Urothelium cell line (cell line): ENCODE measurements at regions not wholly inside any gene's neighbourhood (a gene's known extent, or its start where the extent isn't known, plus 50 kb on each side); places are given as distances from the start of the nearest gene placed in this dataset.

Experiments used
- DNase-seq: peaks from one replicate; pipeline ENCODE4 v3.0.0; 2011; ENCODE audit warnings: low spot score, mixed read lengths
- FAIRE-seq: peaks from 2 replicates; lab custom pipeline; 2011; peaks lifted over from hg19 to GRCh38; lab: Jason Lieb, UNC

- FAIRE-seq (no peak), DNase-seq (no peak)
Measured at GRCh38 chr3:55244247-55244646, 242.9 kb downstream of the WNT5A start.

GRCh38 chr3:55243678-55244077 lies 243.4 kb downstream of the WNT5A start:
- DNase-seq (no peak), FAIRE-seq (no peak)

- FAIRE-seq = no peak
- DNase-seq = no peak
Measured at GRCh38 chr3:55242921-55243320, 244.2 kb downstream of the WNT5A start.

GRCh38 chr3:55241098-55241497 lies 246.0 kb downstream of the WNT5A start:
- no peak for DNase-seq
- FAIRE-seq = no peak

DNA sequence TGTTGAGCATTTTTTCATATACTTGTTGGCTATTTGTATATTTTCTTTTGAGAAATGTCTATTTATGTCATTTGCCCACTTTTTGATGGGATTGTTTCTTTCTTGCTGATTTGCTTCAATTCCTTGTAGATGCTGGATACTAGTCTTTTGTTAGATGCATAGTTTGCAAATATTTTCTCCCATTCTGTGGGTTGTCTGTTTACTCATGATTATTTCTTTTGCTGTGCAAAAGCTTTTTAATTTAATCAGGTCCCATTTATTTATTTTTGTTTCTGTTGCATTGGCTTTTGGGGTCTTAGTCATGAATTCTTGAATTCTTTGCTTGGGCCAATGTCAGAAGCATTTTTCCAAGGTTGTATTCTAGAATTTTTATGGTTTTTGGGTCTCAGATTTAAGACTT lies 251.7 kb downstream of the WNT5A start:
- DNase-seq = no peak
- no peak for FAIRE-seq

- FAIRE-seq = no peak
- no peak for DNase-seq
Measured at GRCh38 chr3:55226696-55227095, 260.4 kb downstream of the WNT5A start.

DNA sequence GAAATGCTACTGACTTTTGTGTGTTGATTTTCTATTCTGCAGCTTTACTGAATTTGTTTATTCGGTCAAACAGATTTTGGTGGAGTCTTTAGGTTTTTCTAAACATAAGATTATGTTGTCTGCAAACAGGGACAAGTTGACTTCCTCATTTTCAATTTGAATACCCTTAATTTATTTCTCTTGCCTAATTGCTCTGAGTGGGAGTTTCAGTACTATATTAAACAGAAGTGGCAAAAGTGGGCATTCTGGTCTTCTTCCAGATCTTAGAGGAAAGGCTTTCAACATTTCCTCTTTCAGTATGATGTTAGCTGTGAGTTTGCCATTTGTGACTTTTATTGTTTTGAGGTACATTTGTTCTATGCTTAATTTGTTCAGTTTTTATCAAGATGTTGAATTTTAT lies 268.5 kb downstream of the WNT5A start:
- DNase-seq = no peak
- FAIRE-seq = no peak

- no peak for DNase-seq
- FAIRE-seq = no peak
Measured at GRCh38 chr3:55207744-55208143, 279.4 kb downstream of the WNT5A start.

DNA sequence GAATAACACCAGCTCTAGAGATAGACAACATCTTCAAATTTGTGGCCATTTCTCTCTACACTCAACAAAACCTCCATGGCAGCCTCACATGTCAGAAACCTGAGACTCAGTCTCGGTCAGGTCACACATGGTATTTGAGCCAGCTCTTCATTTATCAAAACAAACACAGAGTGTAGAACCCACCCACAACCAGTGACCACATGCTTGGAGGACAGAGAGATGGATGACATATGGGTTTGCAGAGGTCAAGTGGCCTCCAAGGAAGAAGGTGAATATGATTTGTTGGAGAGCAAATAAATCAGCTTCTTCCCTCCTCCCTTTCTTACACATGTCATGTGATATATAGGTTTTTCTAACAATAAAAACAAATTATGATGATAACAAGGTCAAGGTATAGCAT lies 278.1 kb upstream of the LRTM1 start:
- FAIRE-seq = no peak
- no peak for DNase-seq

DNA sequence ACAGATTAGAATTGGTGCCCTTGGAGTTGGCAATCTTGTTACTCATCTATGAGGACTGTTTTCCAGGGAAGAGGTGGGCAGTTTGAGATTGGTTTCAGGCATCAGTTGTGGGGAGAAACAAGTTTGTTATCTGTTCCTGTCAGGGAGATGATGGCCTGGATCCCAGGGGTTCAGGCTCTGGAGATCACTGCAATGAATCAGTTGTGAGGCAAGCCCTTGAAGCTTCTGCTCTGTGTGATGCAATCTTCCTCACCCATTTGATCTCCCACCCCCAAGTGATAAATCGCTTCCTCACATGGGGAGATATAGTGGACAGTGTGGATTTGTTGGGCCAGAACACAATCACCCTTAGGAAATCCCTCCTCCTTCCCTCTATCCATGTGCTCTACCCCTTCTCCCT lies 276.6 kb upstream of the LRTM1 start:
- DNase-seq = no peak
- FAIRE-seq = no peak

- FAIRE-seq = no peak
Measured at GRCh38 chr3:55203546-55203945, 275.7 kb upstream of the LRTM1 start.

GRCh38 chr3:55203006-55203405 lies 275.1 kb upstream of the LRTM1 start:
- no peak for FAIRE-seq
- peak; percentile 62 for DNase-seq

More at GRCh38 chr3:55203546-55203945, 275.7 kb upstream of the LRTM1 start:
- DNase-seq = no peak

DNA sequence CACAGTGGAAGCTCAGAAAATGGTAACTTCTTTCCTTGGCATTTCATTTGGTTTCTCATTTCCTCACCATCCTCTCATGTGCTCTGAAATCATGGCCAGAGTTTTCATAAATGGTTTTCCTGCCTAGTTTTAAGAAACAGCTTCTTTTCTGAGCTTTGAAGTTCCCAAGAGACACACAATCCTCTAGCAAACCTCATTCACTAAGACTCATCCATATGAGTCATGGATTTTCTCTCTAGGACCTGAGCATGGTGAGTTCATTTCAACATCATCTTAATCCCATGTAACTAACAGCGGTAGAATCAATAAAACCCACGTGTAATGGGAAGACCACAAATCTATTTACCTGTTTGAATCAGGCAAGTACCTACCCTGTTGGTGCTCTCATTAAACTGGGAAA lies 274.5 kb upstream of the LRTM1 start:
- peak; percentile 58 for DNase-seq
- FAIRE-seq = no peak

GRCh38 chr3:55201779-55202178 lies 273.9 kb upstream of the LRTM1 start:
- FAIRE-seq (no peak), DNase-seq (no peak)

DNA sequence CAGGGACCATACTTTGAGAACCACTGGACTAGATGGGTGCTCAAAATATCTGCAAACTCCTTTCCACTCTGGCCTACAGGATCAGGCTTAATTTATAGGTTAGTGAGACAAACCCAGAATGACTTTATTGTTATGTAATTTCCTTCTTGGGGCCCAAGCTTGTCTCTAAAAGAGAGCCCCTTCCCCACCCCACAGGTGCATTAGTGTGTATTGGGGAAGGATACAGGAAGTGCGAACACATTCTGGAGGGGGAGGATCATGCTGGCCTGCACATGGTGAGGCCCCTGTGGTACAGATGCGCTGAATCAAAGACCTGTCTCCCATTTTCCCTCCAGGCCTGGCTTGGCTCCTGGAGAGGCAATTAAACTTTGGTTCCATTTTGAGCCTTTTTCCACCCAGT lies 273.0 kb upstream of the LRTM1 start:
- DNase-seq (no peak), FAIRE-seq (no peak)

DNA sequence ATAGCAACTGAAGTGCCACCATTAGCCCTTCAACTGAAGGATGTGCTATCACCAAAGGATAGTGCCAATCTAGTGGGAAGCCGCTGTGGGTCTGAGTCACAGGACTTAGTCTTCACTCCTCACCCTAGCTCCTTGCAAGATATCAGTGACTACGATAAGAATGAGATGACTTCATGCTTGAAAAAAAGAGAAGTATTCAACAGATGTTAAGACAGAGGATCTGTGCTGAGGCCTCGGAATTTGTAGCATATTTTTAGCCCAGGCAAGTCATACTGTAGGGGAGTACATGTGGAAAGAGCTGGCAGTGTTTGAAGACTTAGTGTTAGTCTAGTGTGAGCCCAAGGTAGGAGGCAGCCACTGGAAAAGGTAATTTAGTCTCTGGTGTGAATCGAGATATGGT lies 270.7 kb upstream of the LRTM1 start:
- peak; percentile 65 for DNase-seq
- peak; percentile 13 for FAIRE-seq

- DNase-seq = no peak
- no peak for FAIRE-seq
Measured at GRCh38 chr3:55197021-55197420, 269.2 kb upstream of the LRTM1 start.

DNA sequence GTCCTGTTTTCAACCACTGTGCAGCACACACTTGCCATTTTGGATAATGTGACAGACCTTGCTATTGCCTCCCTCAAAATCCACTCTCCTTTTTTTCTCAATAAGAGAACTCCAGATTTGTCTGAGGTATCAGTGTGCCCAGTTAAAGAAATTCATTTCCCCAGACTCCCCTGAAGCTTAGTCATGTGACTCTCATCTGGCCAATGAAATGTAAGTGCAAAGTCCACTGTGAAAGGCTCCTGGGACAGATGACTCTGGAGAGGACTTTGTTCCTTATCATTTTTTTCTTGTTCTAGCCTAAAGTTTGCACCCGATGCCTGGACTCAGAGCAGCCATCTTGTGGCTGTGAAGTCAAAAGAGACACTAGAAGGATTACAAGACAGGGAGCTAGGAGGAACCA lies 268.6 kb upstream of the LRTM1 start:
- DNase-seq = no peak
- no peak for FAIRE-seq

DNA sequence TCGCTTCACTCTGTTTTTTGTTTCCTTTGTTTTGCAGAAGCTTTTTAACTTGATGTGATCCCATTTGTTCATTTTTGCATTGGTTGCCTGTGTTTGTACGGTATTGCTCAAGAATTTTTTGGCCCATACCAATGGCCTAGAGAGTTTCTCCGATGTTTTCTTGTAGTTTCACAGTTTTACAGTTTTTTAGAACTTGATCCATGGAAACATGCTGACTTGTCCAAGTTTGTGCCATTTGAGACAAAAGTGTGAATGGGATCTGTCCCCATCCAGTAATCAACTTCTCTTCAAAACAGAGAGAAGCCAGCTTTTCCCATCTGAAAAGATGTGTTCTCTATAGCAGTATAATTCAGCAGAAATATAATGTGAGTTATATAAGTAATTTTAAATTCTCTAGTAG lies 266.5 kb upstream of the LRTM1 start:
- FAIRE-seq (no peak), DNase-seq (no peak)

DNA sequence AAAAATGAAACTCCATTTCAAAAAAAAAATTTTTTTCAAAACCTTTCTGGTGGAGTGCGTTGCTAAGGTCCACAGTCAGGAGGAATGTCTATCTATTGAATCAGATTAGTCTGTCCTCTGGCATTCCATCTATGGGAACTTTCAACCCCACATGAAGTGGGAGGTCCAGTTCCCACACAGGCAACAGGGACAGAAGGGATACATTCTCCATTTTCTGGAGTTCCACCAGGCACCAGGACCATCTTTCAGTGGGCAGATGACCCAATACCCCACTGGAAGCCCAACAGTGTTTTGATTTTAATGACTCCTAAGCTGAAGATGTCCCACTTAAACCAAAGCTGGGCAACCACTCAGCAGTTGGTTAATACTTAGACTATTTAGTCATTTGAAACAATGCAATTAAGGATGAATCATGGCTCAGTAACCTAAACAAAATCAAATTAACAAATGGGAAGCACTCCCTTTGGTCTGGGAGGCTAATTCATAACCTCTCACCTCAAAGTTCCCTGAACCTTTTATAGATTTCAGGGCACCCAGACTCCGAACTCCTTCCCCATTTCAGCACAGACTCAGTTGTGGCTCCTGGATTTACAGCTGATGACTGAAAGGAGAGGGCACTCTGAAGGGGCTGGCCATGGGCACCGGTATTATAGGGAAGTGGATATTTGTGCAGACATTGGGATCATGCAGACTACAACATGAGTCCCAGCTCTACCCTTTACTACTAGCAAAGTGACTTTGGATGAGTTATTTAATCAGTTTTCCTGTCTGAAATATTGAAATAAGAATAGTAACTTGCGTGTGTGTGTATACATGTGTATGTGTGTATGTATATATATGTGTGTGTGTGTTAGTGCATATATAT lies 264.3 kb upstream of the LRTM1 start:
- FAIRE-seq (no peak), DNase-seq (peak; percentile 52)

DNA sequence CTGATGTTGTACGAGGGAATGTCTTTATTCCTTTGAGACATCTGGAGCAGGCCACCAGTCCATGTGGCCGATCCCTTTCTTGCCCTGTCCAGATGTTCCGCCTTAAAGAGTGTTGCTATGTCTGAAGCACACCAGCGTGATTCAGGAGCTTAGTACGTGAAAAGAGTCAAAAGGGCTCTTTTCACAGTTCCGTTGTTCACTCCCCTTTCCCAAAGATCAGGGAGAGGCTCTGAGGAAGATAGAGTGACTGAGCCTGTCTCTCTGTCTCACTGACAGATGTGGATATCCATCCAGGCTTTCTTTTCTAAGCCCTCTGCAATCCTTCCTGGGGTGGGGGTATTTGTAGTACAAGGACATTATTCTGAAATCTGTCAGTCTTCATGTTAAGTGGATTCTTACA lies 262.5 kb upstream of the LRTM1 start:
- DNase-seq = no peak
- no peak for FAIRE-seq

DNA sequence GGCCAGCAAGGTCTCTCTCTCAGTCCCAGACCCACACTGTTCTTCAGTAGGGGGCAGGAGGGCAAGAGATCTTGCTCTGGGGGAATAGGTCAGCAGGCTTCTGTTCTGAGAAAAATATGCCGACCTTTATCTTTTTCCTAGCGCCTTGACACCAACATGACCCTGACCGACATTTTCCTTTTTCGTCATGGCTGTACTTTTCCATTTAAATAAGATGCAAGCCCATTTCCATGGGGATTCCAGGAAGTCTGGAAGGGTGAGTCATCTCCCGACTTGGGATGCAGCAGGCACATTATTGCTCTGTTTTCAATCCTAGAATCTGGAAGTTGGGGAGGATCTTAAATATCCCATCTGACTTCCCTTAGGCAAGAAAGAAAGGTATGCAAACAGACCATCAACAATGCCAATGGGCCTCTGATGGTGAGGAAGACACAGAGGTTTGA lies 261.5 kb upstream of the LRTM1 start:
- DNase-seq = peak; percentile 75

DNA sequence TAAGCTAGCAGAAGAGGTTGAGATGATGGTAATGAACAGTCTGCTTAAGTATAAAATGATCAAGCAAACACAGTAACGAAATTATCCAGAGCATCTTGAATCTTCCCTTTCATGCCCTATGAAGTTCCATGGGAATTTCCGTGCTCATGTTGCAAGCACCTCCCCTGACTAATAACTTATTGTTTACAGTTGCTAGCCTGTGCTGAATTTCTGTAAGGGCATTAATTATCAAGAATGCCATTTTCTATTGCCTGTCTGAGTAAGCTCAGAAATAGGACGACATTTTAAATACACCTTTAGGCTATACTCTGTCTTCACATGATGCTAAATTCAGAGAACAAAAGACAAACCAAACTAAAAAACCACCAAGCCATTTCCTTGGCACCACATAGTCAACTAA lies 257.5 kb upstream of the LRTM1 start:
- FAIRE-seq (no peak), DNase-seq (no peak)

More for the DNA sequence above, 261.5 kb upstream of the LRTM1 start:
- no peak for FAIRE-seq
